Neural cell (in vitro differentiated cells): ENCODE measurements at regions not wholly inside any gene's neighbourhood (a gene's known extent, or its start where the extent isn't known, plus 50 kb on each side); places are given as distances from the start of the nearest gene placed in this dataset.

Experiments
- EP300 ChIP-seq: fragments of 450-650 bp; conservative IDR thresholded peaks from 2 replicates; pipeline ENCODE4 v1.6.1; 2014; ENCODE audit warnings: antibody characterized with exemption, mild to moderate bottlenecking, moderate library complexity; ENCODE audit not compliant: poor library complexity, severe bottlenecking
- EZH2 ChIP-seq: fragments of 200-600, 300-800 bp; shearing (Covaris generic), sonication (generic); IDR thresholded peaks from 2 replicates; pipeline ENCODE4 v1.6.1; 2014; ENCODE audit warnings: antibody characterized with exemption, low read length, borderline replicate concordance, mild to moderate bottlenecking; ENCODE audit not compliant: insufficient read depth, poor library complexity, severe bottlenecking

DNA sequence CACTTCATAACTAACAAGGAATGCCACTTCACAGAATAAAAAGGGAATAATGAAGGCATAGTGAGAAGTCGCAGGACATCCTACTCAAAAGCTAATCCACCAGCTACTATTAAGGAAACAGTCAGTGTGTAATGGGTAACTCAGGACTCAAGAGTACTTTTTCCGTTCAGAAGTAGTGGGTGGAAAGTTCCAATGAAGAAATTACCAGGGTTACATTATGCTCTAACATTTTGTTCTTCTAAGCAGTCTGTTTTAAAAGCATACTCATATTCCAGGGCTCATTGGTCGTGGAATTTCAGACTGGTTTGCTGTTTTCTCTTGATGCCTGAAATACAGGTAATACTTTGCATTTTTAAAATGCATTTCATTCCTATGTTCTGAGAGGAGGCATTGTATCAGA lies 222.4 kb upstream of the IRS2 start:
- no peak for TF ChIP-seq EP300
- no peak for TF ChIP-seq EZH2
